Esophagus squamous epithelium (tissue), 5 donors: ENCODE measurements at regions not wholly inside any gene's neighbourhood (a gene's known extent, or its start where the extent isn't known, plus 50 kb on each side); places are given as distances from the start of the nearest gene placed in this dataset.

Source experiments
- DNase-seq: peaks from one replicate; lab custom pipeline; 2025; lab: John Stamatoyannopoulos, UW
- H3K27ac ChIP-seq, 4 donors: fragments of 200-600 bp; sonication (generic); one replicate each; pipeline ENCODE4 v1.5.1; 2016 to 2019; ENCODE audit warnings: mild to moderate bottlenecking in 1 of 4
- H3K27me3 ChIP-seq, 4 donors: fragments of 200-600 bp; sonication (generic); 1 replicate in 3 of 4; 2 replicates in 1 of 4; pipeline versions ENCODE4 v1.5.1 to v1.6.0; 2017 to 2021; ENCODE audit warnings: antibody characterized with exemption in 1 of 4
- H3K36me3 ChIP-seq, 3 donors: fragments of 200-600 bp; sonication (generic); one replicate each; pipeline ENCODE4 v1.5.1; 2016 to 2019
- H3K4me1 ChIP-seq, 3 donors: fragments of 200-600 bp; sonication (generic); one replicate each; pipeline ENCODE4 v1.5.1; 2017 to 2019
- H3K4me3 ChIP-seq, 4 donors: fragments of 200-600 bp; sonication (generic); 1 replicate in 3 of 4; 2 replicates in 1 of 4; pipeline ENCODE4 v1.5.1; 2016 to 2019; ENCODE audit warnings: mild to moderate bottlenecking in 2 of 4, moderate library complexity in 1 of 4
- H3K9me3 ChIP-seq, 3 donors: fragments of 200-600 bp; sonication (generic); one replicate each; pipeline ENCODE4 v1.5.1; 2016 to 2019
- CTCF ChIP-seq, 6 experiments: fragments of 450-650 bp in 4 of 6; fragments of 200-600 bp in 2 of 6; sonication (generic) in 2 of 6; IDR thresholded peaks; one replicate each; pipeline ENCODE4 v1.5.1; 2016 to 2019; ENCODE audit warnings: antibody characterized with exemption in 6 of 6, mild to moderate bottlenecking in 4 of 6, moderate library complexity in 4 of 6
- POLR2A ChIP-seq, 4 donors: fragments of 450-650 bp; IDR thresholded peaks; one replicate each; pipeline ENCODE4 v1.6.1; 2017; ENCODE audit warnings: antibody characterized with exemption in 4 of 4, mild to moderate bottlenecking in 4 of 4, moderate library complexity in 3 of 4
- WGBS, 2 donors: methylation state at CpG; one replicate each; pipeline ENCODE4 v1.1.5; 2018; 5-methylcytosine and 5-hydroxymethylcytosine counted together
- intact Hi-C: fragments of 100-400 bp; cut with DNase I; formaldehyde crosslinking; loops from one replicate; pipeline ENCODE4 v1.15.0; 2022
- donor health status: DM: yes; HTN: yes; CAD: no.

GRCh38 chr6:166684170-166684569 is 57.1 kb upstream of the RPS6KA2 start:
- WGBS, 2 donors: 90 to 96% methylated on average over 3 to 4 of the region's 4 CpGs
- Histone ChIP-seq H3K27ac (no peak overlapping the region), H3K27me3 (peaks cover 0 to 18% (median 0%) of the 10 kb centered on the region in 4 donors), H3K36me3 (no peaks in the 10 kb centered on the region), H3K9me3 (no peaks in the 10 kb centered on the region), H3K4me1 (no peaks in the 10 kb centered on the region), H3K4me3 (no peak overlapping the region)
- intact Hi-C loops: no loop called here
- TF ChIP-seq POLR2A (IDR thresholded peaks at IDR 0.05) (no peak), CTCF (IDR thresholded peaks at IDR 0.05) (no peak)
- no peak for DNase-seq

- Histone ChIP-seq H3K27ac (no peak overlapping the region), H3K4me3 (no peak overlapping the region), H3K36me3 (no peaks in the 10 kb centered on the region), H3K9me3 (no peaks in the 10 kb centered on the region), H3K4me1 (no peaks in the 10 kb centered on the region), H3K27me3 (peaks cover 0 to 17% (median 0%) of the 10 kb centered on the region in 4 donors)
- intact Hi-C loops: no loop called here
- WGBS, 2 donors: 53 to 74% methylated on average over 3 to 6 of the region's 10 CpGs
- DNase-seq: no peak
- TF ChIP-seq POLR2A (IDR thresholded peaks at IDR 0.05) (no peak), CTCF (IDR thresholded peaks at IDR 0.05) (no peak)
Measured at GRCh38 chr6:166683477-166683876, 56.4 kb upstream of the RPS6KA2 start.

- no peak for DNase-seq
- TF ChIP-seq CTCF (IDR thresholded peaks at IDR 0.05): no peak
- TF ChIP-seq POLR2A (IDR thresholded peaks at IDR 0.05): no peak
Measured at GRCh38 chr6:166679566-166679965, 52.5 kb upstream of the RPS6KA2 start.

GRCh38 chr6:166678426-166678825 is 51.4 kb upstream of the RPS6KA2 start:
- H3K27me3 ChIP-seq: no peaks in the 10 kb centered on the region
- H3K4me3 ChIP-seq: no peak overlapping the region
- H3K36me3 ChIP-seq: no peaks in the 10 kb centered on the region
- H3K4me1 ChIP-seq: peaks cover 0 to 2% (median 0%) of the 10 kb centered on the region in 3 donors
- TF ChIP-seq CTCF (IDR thresholded peaks at IDR 0.05): no peak
- no peak for TF ChIP-seq POLR2A (IDR thresholded peaks at IDR 0.05)
- intact Hi-C loops: no loop called here
- H3K27ac ChIP-seq: no peak overlapping the region
- no peaks in the 10 kb centered on the region for H3K9me3 ChIP-seq
- 85 to 88% methylated on average over 9 to 10 of the region's 10 CpGs for WGBS, 2 donors
- no peak for DNase-seq

More at GRCh38 chr6:166679566-166679965, 52.5 kb upstream of the RPS6KA2 start:
- intact Hi-C loops: no loop called here
- no peaks in the 10 kb centered on the region for H3K9me3 ChIP-seq
- WGBS, 2 donors: 94 to 96% methylated on average over 7 to 12 of the region's 31 CpGs
- H3K4me1 ChIP-seq: no peaks in the 10 kb centered on the region
- H3K36me3 ChIP-seq: no peaks in the 10 kb centered on the region
- H3K27me3 ChIP-seq: no peaks in the 10 kb centered on the region
- H3K4me3 ChIP-seq: no peak overlapping the region
- H3K27ac ChIP-seq: no peak overlapping the region

- no peaks in the 10 kb centered on the region for H3K27me3 ChIP-seq
- intact Hi-C loops: no loop called here
- no peak overlapping the region for H3K4me3 ChIP-seq
- DNase-seq: no peak
- H3K36me3 ChIP-seq: no peaks in the 10 kb centered on the region
- no peak overlapping the region for H3K27ac ChIP-seq
- peaks cover 0 to 7% (median 0%) of the 10 kb centered on the region in 3 donors for H3K4me1 ChIP-seq
- H3K9me3 ChIP-seq: no peaks in the 10 kb centered on the region
- TF ChIP-seq CTCF (IDR thresholded peaks at IDR 0.05): no peak
- no peak for TF ChIP-seq POLR2A (IDR thresholded peaks at IDR 0.05)
- WGBS, 2 donors: 83 to 89% methylated on average over 6 of the region's 6 CpGs
Measured at GRCh38 chr6:166677941-166678340, 50.9 kb upstream of the RPS6KA2 start.
